Endothelial cell of umbilical vein (primary cell): ENCODE measurements at regions not wholly inside any gene's neighbourhood (a gene's known extent, or its start where the extent isn't known, plus 50 kb on each side); places are given as distances from the start of the nearest gene placed in this dataset.

Experiments
- BruUV-seq: library from RNA; stranded (reverse); fragments of 400-500 nt; replicated peaks from 2 replicates; lab custom pipeline; 2021; lab: Mats Ljungman, UMichigan
- CTCF ChIA-PET: fragments of 300-600, 350-600 bp; sonication (Branson Sonifier 250); formaldehyde crosslinking; loops from one replicate; lab custom pipeline; 2021; ENCODE audit warnings: antibody characterized with exemption, inconsistent platforms; lab: Charles Lee
- POLR2A ChIA-PET: fragments of 300-600, 350-600 bp; sonication (Branson Sonifier 250); formaldehyde crosslinking; loops from one replicate; lab custom pipeline; 2021; ENCODE audit warnings: antibody characterized with exemption, inconsistent platforms; lab: Charles Lee
- DNase-seq: peaks from one replicate; pipeline ENCODE4 v3.0.0-alpha.2; 2011; ENCODE audit warnings: low read depth, low spot score
- FAIRE-seq: peaks from 2 replicates; lab custom pipeline; 2011; peaks lifted over from hg19 to GRCh38; lab: Jason Lieb, UNC
- H2AFZ ChIP-seq: 2 replicates; pipeline ENCODE4 v1.6.0; 2012; ENCODE audit warnings: low read depth, low read length, control low read depth, inconsistent platforms
- H3K27ac ChIP-seq: 2 replicates; pipeline ENCODE4 v1.5.1; 2011; ENCODE audit warnings: low read depth, mild to moderate bottlenecking, control low read depth, low read length, moderate library complexity; ENCODE audit not compliant: insufficient read depth
- H3K27me3 ChIP-seq, 2 experiments: 2 replicates each; pipeline versions ENCODE4 v1.6.0 to v1.6.1; 2011; ENCODE audit warnings: low read length in 2 of 2, mixed read lengths in 1 of 2; ENCODE audit not compliant: control insufficient read depth in 2 of 2, insufficient read depth in 2 of 2
- H3K36me3 ChIP-seq, 2 experiments: 2 replicates in 1 of 2; 3 replicates in 1 of 2; pipeline ENCODE4 v1.5.1; 2011; ENCODE audit warnings: low read length in 2 of 2, mild to moderate bottlenecking in 1 of 2, moderate library complexity in 1 of 2; ENCODE audit not compliant: control insufficient read depth in 2 of 2, insufficient read depth in 2 of 2; ENCODE audit errors: extremely low read depth in 1 of 2
- H3K4me1 ChIP-seq: 3 replicates; pipeline ENCODE4 v1.5.1; 2011; ENCODE audit warnings: mild to moderate bottlenecking, low read length; ENCODE audit not compliant: control insufficient read depth, insufficient read depth; ENCODE audit errors: extremely low read depth
- H3K4me2 ChIP-seq: 2 replicates; pipeline ENCODE4 v1.6.1; 2011; ENCODE audit warnings: low read length, control low read depth, mixed read lengths; ENCODE audit not compliant: insufficient read depth
- H3K4me3 ChIP-seq, 3 experiments: fragments of 200-600 bp in 1 of 3; sonication (generic), shearing (Covaris generic) in 1 of 3; replicated peaks in 1 of 3; 2 replicates each; pipeline ENCODE4 v1.5.1; 2011 to 2016; ENCODE audit warnings: control low read depth in 3 of 3, low read length in 3 of 3, mild to moderate bottlenecking in 2 of 3, inconsistent platforms in 1 of 3, low read depth in 1 of 3, moderate library complexity in 1 of 3; ENCODE audit not compliant: insufficient read depth in 1 of 3
- H3K79me2 ChIP-seq: 2 replicates; pipeline ENCODE4 v1.6.0; 2012; ENCODE audit warnings: low read length, inconsistent platforms; ENCODE audit not compliant: control insufficient read depth, insufficient read depth
- H3K9ac ChIP-seq: replicated peaks from 2 replicates; pipeline ENCODE3; 2011; ENCODE audit warnings: low read length, control low read depth; ENCODE audit not compliant: insufficient read depth; ENCODE audit errors: extremely low read depth
- H3K9me1 ChIP-seq: replicated peaks from 3 replicates; pipeline ENCODE4 v1.6.0; 2011; ENCODE audit warnings: mild to moderate bottlenecking, low read length; ENCODE audit not compliant: control insufficient read depth, insufficient read depth; ENCODE audit errors: extremely low read depth
- H3K9me3 ChIP-seq: replicated peaks from 2 replicates; pipeline ENCODE4 v1.5.1; 2012; ENCODE audit warnings: low read length, inconsistent platforms; ENCODE audit not compliant: control insufficient read depth, insufficient read depth
- H4K20me1 ChIP-seq: replicated peaks from 2 replicates; pipeline ENCODE3; 2011; ENCODE audit warnings: mild to moderate bottlenecking, low read length; ENCODE audit not compliant: control insufficient read depth, insufficient read depth; ENCODE audit errors: extremely low read depth
- GATA2 ChIP-seq: IDR thresholded peaks from 2 replicates; pipeline ENCODE4 v1.7.0; 2011; ENCODE audit warnings: low read depth, mild to moderate bottlenecking, moderate library complexity, mixed read lengths, low read length; ENCODE audit not compliant: insufficient read length, insufficient read depth
- JUN ChIP-seq: IDR thresholded peaks from 2 replicates; pipeline ENCODE4 v1.6.1; 2011; ENCODE audit warnings: borderline replicate concordance, low read depth; ENCODE audit not compliant: insufficient read length, insufficient read depth
- MYC ChIP-seq: IDR thresholded peaks from one replicate; pipeline ENCODE4 v1.6.1; 2011; ENCODE audit warnings: mild to moderate bottlenecking, low read depth, low read length
- POLR2AphosphoS5 ChIP-seq: IDR thresholded peaks from 2 replicates; pipeline ENCODE4 v1.6.1; 2012; ENCODE audit warnings: low read depth, mild to moderate bottlenecking, control low read depth, low read length, moderate library complexity; ENCODE audit not compliant: insufficient read depth
- dilution Hi-C: fragments of 300-500 bp; cut with MboI; formaldehyde crosslinking; loops from one replicate; pipeline ENCODE4 v1.15.0; 2019; ENCODE audit warnings: low sequenced_read_pairs; ENCODE audit not compliant: extremely low pct_ligation_motif_present
- intact Hi-C: fragments of 100-400 bp; cut with micrococcal nuclease; formaldehyde crosslinking; loops from one replicate; pipeline ENCODE4 v1.10.0; 2022
- TF ChIP-seq, protein P1 (sequence below), 2 donors: IDR thresholded peaks; 1 replicate in 1 of 2; 2 replicates in 1 of 2; pipeline ENCODE4 v1.5.1; 2011; ENCODE audit warnings: low read length in 2 of 2, mild to moderate bottlenecking in 2 of 2, moderate library complexity in 2 of 2, control low read depth in 1 of 2, inconsistent platforms in 1 of 2, low read depth in 1 of 2; ENCODE audit not compliant: insufficient read depth in 1 of 2; ENCODE audit errors: extremely low read depth in 1 of 2

DNA sequence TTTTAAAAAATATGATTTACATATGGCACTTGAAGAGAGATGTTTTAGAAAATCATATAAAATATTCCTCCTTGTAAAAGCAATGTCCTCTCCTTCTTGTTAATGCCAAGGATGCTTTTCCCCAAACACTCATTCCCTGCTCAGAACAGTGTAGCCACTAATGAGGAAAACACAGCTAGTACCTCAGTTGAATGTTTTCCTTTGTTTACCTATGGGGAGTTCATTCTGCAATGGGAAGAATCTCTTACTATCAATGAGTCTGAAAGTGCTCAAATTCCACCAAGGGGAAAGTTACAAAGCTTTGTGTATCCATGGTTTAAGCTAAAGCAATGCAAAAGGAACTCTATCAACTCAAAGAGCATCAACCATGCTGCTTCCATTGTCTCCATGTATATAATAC is 221.9 kb upstream of the ADGRL2 start:
- Histone ChIP-seq H3K9ac (no peak overlapping the region), H3K27ac (no peak overlapping the region), H3K4me2 (no peak overlapping the region), H3K9me3 (no peaks in the 10 kb centered on the region), H3K4me1 (no peaks in the 10 kb centered on the region), H3K4me3 (no peak overlapping the region), H3K27me3 (no peaks in the 10 kb centered on the region), H2AFZ (no peak overlapping the region), H4K20me1 (no peaks in the 10 kb centered on the region), H3K9me1 (no peaks in the 10 kb centered on the region), H3K36me3 (no peaks in the 10 kb centered on the region), H3K79me2 (no peaks in the 10 kb centered on the region)
- dilution Hi-C loops (no loop called here), intact Hi-C loops (no loop called here)
- BruUV-seq = no TSS peak
- ChIA-PET POLR2A (no interaction called here), CTCF (interaction anchor here (1.6 kb wide), 1 partner anchor 14 kb away, joined by 5 read pairs; no protein-coding TSS in a partner anchor)
- FAIRE-seq = no peak
- no peak for DNase-seq
- TF ChIP-seq GATA2 = no peak
- no peak for TF ChIP-seq MYC
- TF ChIP-seq POLR2AphosphoS5 = no peak
- TF ChIP-seq JUN = no peak
- TF ChIP-seq, protein P1, sequence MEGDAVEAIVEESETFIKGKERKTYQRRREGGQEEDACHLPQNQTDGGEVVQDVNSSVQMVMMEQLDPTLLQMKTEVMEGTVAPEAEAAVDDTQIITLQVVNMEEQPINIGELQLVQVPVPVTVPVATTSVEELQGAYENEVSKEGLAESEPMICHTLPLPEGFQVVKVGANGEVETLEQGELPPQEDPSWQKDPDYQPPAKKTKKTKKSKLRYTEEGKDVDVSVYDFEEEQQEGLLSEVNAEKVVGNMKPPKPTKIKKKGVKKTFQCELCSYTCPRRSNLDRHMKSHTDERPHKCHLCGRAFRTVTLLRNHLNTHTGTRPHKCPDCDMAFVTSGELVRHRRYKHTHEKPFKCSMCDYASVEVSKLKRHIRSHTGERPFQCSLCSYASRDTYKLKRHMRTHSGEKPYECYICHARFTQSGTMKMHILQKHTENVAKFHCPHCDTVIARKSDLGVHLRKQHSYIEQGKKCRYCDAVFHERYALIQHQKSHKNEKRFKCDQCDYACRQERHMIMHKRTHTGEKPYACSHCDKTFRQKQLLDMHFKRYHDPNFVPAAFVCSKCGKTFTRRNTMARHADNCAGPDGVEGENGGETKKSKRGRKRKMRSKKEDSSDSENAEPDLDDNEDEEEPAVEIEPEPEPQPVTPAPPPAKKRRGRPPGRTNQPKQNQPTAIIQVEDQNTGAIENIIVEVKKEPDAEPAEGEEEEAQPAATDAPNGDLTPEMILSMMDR (IDR thresholded peaks at IDR 0.05; ENCODE audit: extremely low read depth in 1 of 2, insufficient read depth in 1 of 2, low read depth in 1 of 2, low read length in 2 of 2) = no peak
